ENCODE measurements at regions not wholly inside any gene's neighbourhood (a gene's known extent, or its start where the extent isn't known, plus 50 kb on each side); places are given as distances from the start of the nearest gene placed in this dataset.

GRCh38 chr3:177689077-177689476, 491.8 kb upstream of the TBL1XR1 start:
- H3K4me3 ChIP-seq (ENCODE audit: low read depth, low read length): no peak overlapping the region
- ChIA-PET POLR2A (no interaction called here), CTCF (no interaction called here)
- no peak for DNase-seq (ENCODE audit: low read depth, low spot score)
- no peak for TF ChIP-seq CTCF (IDR thresholded peaks at IDR 0.05; ENCODE audit: insufficient read depth, low read length, missing control alignments)

- ChIA-PET CTCF (no interaction called here), POLR2A (no interaction called here)
- DNase-seq (ENCODE audit: low read depth, low spot score): no peak
- no peak for TF ChIP-seq CTCF (IDR thresholded peaks at IDR 0.05; ENCODE audit: insufficient read depth, low read length, missing control alignments)
- no peak overlapping the region for H3K4me3 ChIP-seq (ENCODE audit: low read depth, low read length)
Measured at GRCh38 chr3:177689869-177690268, 492.6 kb upstream of the TBL1XR1 start.

DNA sequence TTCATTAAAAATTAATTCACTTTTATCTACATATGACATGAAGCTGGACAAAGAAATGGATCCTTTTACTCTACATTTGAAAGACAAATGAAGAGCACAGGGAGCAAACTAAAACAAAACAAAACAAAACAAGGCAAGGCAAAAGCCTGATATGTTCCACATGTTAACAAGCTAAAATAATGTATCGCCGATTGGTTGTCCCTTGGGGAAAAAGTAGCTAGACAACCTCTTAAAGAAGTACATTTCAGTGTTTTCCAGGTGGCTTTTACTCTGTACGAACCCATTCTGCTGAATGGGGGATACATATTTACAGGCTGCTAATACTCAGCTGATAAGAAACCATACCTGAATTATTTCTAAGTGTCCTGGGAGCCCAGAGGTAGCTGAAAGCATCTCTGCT, 493.0 kb upstream of the TBL1XR1 start:
- ChIA-PET CTCF (no interaction called here), POLR2A (no interaction called here)
- H3K4me3 ChIP-seq (ENCODE audit: low read depth, low read length): no peak overlapping the region
- TF ChIP-seq CTCF (IDR thresholded peaks at IDR 0.05; ENCODE audit: insufficient read depth, low read length, missing control alignments): no peak
- DNase-seq (ENCODE audit: low read depth, low spot score): no peak

DNA sequence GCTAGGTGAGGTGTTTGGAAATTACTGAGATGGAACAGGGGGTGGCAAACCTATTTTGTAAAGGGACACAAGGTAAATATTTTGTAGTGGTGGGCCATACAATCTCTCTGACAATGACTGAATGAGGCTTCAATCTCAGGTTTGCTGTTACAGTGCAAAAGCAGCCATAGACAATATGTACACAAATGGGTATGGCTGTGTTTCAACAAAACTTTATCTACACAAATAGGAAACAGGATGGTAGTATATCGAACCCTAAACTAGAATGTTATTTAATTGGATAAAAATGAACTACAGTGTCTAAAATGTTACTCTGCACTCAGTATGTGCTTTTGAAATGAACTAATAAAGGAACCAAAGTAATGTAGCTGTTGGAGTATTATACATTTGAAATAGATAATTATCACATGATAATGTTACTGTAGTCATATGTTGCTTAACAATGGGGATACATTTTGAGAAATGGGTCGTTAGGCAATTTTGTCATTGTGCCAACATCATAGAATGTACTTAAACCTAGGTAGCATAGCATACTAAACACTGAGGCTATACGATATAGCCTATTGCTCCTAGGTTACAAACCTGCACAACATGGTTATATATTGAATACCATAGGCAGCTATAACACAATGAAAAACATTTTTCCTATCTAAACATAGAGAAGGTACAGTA, 495.2 kb upstream of the TBL1XR1 start:
- no peak for TF ChIP-seq CTCF (IDR thresholded peaks at IDR 0.05; ENCODE audit: insufficient read depth, low read length, missing control alignments)
- no peak for DNase-seq (ENCODE audit: low read depth, low spot score)
- CTCF ChIA-PET: no interaction called here
- POLR2A ChIA-PET: no interaction called here
- no peak overlapping the region for H3K4me3 ChIP-seq (ENCODE audit: low read depth, low read length)

DNA sequence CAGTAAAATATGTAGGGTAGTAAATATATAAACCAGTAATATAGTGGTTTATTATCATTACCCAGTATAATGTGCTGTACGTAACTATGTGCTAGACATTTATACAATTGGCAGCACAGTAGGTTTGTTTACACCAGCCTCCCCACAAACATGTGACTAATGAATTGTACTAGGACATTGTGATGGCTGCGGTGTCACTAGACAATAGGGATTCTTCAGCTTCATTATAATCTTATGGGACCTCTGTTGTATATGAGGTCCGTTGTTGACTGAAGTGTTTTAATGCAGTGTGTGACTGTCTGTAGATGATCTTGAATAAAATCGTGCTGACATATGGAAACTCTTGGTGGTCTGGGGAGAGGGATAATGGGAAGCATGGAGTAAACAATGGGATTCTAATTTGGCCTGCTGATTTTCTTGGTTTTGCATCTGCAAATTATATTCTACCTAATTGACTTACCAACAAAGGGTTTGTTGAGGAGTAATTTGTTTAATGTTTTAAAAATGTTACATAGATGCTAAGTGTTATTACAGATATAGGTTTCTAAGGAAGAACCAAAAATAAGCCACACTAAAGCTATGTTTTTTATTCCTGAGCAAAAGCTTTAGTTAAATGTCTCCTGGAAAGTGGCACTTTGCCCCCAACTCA, 496.5 kb upstream of the TBL1XR1 start:
- no peak overlapping the region for H3K4me3 ChIP-seq (ENCODE audit: low read depth, low read length)
- ChIA-PET POLR2A (no interaction called here), CTCF (interaction anchor here (0.6 kb wide), 1 partner anchor 895 kb away, joined by 3 read pairs; no protein-coding TSS in a partner anchor)
- no peak for TF ChIP-seq CTCF (IDR thresholded peaks at IDR 0.05; ENCODE audit: insufficient read depth, low read length, missing control alignments)
- DNase-seq (ENCODE audit: low read depth, low spot score): no peak

GRCh38 chr3:177694316-177694715, 497.0 kb upstream of the TBL1XR1 start:
- no peak overlapping the region for H3K4me3 ChIP-seq (ENCODE audit: low read depth, low read length)
- ChIA-PET POLR2A (no interaction called here), CTCF (no interaction called here)
- TF ChIP-seq CTCF (IDR thresholded peaks at IDR 0.05; ENCODE audit: insufficient read depth, low read length, missing control alignments): no peak
- no peak for DNase-seq (ENCODE audit: low read depth, low spot score)

Measured in AG04449 (cell line).